ENCODE measurements at regions not wholly inside any gene's neighbourhood (a gene's known extent, or its start where the extent isn't known, plus 50 kb on each side); places are given as distances from the start of the nearest gene placed in this dataset.

DNA sequence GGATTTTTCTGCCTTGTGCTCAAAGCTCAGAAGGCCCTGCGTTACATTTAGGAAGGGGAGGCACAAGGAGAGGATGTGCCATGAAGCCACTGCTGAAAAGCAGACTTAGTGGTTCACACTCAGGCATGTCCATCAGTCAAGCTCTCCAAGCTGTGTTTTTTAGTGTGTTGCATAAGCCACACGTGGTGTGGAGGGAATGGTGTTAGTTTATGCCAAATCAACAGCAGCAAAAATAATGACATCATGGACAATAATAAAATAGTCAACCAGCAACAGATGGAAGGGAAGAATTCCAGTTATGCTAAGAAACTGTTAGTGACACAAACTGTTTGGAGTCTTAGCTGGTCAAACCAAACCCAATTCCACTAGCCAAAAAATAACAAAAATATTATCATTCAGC, 438.3 kb downstream of the NPIPA7 start:
- WGBS, 2 donors = 52 to 60% methylated on average over 2 of the region's 2 CpGs
- H3K36me3 ChIP-seq = no peaks in the 10 kb centered on the region
- no peak overlapping the region for H3K4me3 ChIP-seq
- TF ChIP-seq, protein P1, sequence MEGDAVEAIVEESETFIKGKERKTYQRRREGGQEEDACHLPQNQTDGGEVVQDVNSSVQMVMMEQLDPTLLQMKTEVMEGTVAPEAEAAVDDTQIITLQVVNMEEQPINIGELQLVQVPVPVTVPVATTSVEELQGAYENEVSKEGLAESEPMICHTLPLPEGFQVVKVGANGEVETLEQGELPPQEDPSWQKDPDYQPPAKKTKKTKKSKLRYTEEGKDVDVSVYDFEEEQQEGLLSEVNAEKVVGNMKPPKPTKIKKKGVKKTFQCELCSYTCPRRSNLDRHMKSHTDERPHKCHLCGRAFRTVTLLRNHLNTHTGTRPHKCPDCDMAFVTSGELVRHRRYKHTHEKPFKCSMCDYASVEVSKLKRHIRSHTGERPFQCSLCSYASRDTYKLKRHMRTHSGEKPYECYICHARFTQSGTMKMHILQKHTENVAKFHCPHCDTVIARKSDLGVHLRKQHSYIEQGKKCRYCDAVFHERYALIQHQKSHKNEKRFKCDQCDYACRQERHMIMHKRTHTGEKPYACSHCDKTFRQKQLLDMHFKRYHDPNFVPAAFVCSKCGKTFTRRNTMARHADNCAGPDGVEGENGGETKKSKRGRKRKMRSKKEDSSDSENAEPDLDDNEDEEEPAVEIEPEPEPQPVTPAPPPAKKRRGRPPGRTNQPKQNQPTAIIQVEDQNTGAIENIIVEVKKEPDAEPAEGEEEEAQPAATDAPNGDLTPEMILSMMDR (IDR thresholded peaks at IDR 0.05) = no peak
- TF ChIP-seq EP300 (IDR thresholded peaks at IDR 0.05) = no peak
- no peak for TF ChIP-seq POLR2A (IDR thresholded peaks at IDR 0.05)
- no peaks in the 10 kb centered on the region for H3K4me1 ChIP-seq
- peaks cover 0 to 21% (median 0%) of the 10 kb centered on the region in 4 donors for H3K9me3 ChIP-seq
- H3K27me3 ChIP-seq = no peaks in the 10 kb centered on the region
- H3K27ac ChIP-seq = no peak overlapping the region
- DNase-seq (ENCODE audit: low spot score in 2 of 2) = no peak

DNA sequence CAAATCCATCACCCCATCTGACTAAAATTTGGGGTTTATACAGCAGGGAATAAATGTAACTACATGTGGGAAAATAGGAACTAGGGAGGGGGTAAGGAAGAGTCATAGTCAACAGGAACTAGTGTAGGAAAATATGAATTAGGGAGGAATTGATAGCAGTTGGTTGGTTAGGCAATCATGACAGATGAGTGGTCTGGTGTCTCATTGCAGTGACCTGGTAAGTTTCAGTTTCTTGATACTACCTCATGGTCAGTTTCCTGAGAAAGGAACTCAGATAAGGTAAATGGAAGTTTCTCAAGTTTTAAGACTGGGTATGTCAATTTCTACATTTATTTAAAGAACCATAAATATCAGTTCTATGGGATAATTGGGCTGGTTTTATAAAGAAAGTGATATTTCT, 442.3 kb downstream of the NPIPA7 start:
- DNase-seq (ENCODE audit: low spot score in 2 of 2) = no peak
- H3K4me3 ChIP-seq = no peak overlapping the region
- TF ChIP-seq, protein P1 (IDR thresholded peaks at IDR 0.05) = no peak
- TF ChIP-seq POLR2A (IDR thresholded peaks at IDR 0.05) (no peak), EP300 (IDR thresholded peaks at IDR 0.05) (no peak)
- H3K27ac ChIP-seq = no peak overlapping the region
- no peaks in the 10 kb centered on the region for H3K36me3 ChIP-seq
- H3K4me1 ChIP-seq = no peaks in the 10 kb centered on the region
- H3K9me3 ChIP-seq = peaks cover 0 to 21% (median 0%) of the 10 kb centered on the region in 4 donors
- no peaks in the 10 kb centered on the region for H3K27me3 ChIP-seq

GRCh38 chr16:16828913-16829398, 450.0 kb downstream of the NPIPA7 start:
- Histone ChIP-seq H3K4me3 (no peak overlapping the region), H3K36me3 (no peaks in the 10 kb centered on the region)
- TF ChIP-seq EP300 (IDR thresholded peaks at IDR 0.05) = no peak

DNA sequence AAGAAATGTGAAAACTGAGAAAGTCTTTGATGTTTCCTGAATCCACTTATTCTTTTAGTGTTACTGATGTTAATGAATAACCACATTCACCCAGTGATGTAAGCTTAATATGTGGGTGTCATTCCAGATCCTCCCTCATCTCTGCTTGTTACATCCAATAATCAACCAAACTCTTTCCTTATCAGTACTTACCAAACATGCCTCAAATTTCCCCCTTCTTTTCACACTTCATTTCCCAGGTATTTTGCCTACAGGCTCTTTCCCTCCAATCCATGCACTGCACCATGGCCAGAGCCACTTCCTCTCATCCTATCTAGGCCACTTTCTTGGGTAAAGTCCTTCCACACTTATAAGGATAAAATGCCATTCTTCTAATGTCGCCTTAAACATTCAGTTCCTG, 451.5 kb downstream of the NPIPA7 start:
- no peak overlapping the region for H3K27ac ChIP-seq
- no peak for DNase-seq (ENCODE audit: low spot score in 2 of 2)
- no peak overlapping the region for H3K4me3 ChIP-seq
- no peak for TF ChIP-seq EP300 (IDR thresholded peaks at IDR 0.05)
- TF ChIP-seq, protein P1 (IDR thresholded peaks at IDR 0.05) = no peak
- TF ChIP-seq POLR2A (IDR thresholded peaks at IDR 0.05) = no peak
- no peaks in the 10 kb centered on the region for H3K4me1 ChIP-seq
- no peaks in the 10 kb centered on the region for H3K27me3 ChIP-seq
- WGBS, 2 donors = 87 to 94% methylated on average over 1 of the region's 1 CpG
- no peaks in the 10 kb centered on the region for H3K36me3 ChIP-seq
- peaks cover 0 to 2% (median 0%) of the 10 kb centered on the region in 4 donors for H3K9me3 ChIP-seq

More at GRCh38 chr16:16828913-16829398, 450.0 kb downstream of the NPIPA7 start:
- no peak overlapping the region for H3K27ac ChIP-seq
- WGBS, 2 donors = 32 to 33% methylated on average over 6 of the region's 6 CpGs
- no peaks in the 10 kb centered on the region for H3K4me1 ChIP-seq
- H3K27me3 ChIP-seq = no peaks in the 10 kb centered on the region
- no peaks in the 10 kb centered on the region for H3K9me3 ChIP-seq
- DNase-seq (ENCODE audit: low spot score in 2 of 2) = no peak

GRCh38 chr16:16830973-16831372, 452.0 kb downstream of the NPIPA7 start:
- peaks cover 0 to 2% (median 0%) of the 10 kb centered on the region in 4 donors for H3K9me3 ChIP-seq
- no peaks in the 10 kb centered on the region for H3K27me3 ChIP-seq
- H3K4me1 ChIP-seq = no peaks in the 10 kb centered on the region
- H3K36me3 ChIP-seq = no peaks in the 10 kb centered on the region
- H3K27ac ChIP-seq = no peak overlapping the region
- 59 to 60% methylated on average over 2 of the region's 2 CpGs for WGBS, 2 donors
- no peak overlapping the region for H3K4me3 ChIP-seq
- DNase-seq (ENCODE audit: low spot score in 2 of 2) = no peak
- no peak for TF ChIP-seq EP300 (IDR thresholded peaks at IDR 0.05)
- TF ChIP-seq POLR2A (IDR thresholded peaks at IDR 0.05) = no peak
- TF ChIP-seq, protein P1 (IDR thresholded peaks at IDR 0.05) = no peak

DNA sequence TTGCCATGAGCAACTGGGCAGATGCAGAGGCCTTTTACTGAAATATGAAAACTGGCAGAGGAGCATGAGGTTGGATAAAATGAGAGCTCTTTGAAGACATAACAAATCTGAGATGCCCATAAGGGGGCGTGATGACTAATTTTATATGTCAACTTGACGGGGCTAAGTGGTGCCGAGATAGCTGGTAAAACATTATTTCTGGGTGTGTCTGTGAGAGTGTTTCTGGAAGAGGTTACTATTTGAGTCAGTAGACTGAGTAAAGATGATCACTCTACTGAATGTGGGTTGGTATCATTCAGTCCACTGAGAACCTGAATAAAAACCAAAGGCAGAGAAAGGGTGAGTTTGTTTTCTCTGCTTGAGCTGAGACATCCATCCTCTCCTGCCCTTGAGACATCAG, 454.2 kb downstream of the NPIPA7 start:
- peaks cover 0 to 2% (median 0%) of the 10 kb centered on the region in 4 donors for H3K9me3 ChIP-seq
- H3K27ac ChIP-seq = no peak overlapping the region
- no peak for DNase-seq (ENCODE audit: low spot score in 2 of 2)
- H3K4me1 ChIP-seq = no peaks in the 10 kb centered on the region
- TF ChIP-seq EP300 (IDR thresholded peaks at IDR 0.05) (no peak), POLR2A (IDR thresholded peaks at IDR 0.05) (no peak)
- TF ChIP-seq, protein P1 (IDR thresholded peaks at IDR 0.05) = no peak
- H3K4me3 ChIP-seq = no peak overlapping the region
- H3K36me3 ChIP-seq = no peaks in the 10 kb centered on the region
- H3K27me3 ChIP-seq = no peaks in the 10 kb centered on the region
- 81 to 85% methylated on average over 3 of the region's 3 CpGs for WGBS, 2 donors
